ENCODE measurements at regions not wholly inside any gene's neighbourhood (a gene's known extent, or its start where the extent isn't known, plus 50 kb on each side); places are given as distances from the start of the nearest gene placed in this dataset.

GRCh38 chr5:158086856-158087255, 227.9 kb upstream of the CLINT1 start:
- TF ChIP-seq, protein P1, sequence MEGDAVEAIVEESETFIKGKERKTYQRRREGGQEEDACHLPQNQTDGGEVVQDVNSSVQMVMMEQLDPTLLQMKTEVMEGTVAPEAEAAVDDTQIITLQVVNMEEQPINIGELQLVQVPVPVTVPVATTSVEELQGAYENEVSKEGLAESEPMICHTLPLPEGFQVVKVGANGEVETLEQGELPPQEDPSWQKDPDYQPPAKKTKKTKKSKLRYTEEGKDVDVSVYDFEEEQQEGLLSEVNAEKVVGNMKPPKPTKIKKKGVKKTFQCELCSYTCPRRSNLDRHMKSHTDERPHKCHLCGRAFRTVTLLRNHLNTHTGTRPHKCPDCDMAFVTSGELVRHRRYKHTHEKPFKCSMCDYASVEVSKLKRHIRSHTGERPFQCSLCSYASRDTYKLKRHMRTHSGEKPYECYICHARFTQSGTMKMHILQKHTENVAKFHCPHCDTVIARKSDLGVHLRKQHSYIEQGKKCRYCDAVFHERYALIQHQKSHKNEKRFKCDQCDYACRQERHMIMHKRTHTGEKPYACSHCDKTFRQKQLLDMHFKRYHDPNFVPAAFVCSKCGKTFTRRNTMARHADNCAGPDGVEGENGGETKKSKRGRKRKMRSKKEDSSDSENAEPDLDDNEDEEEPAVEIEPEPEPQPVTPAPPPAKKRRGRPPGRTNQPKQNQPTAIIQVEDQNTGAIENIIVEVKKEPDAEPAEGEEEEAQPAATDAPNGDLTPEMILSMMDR (IDR thresholded peaks at IDR 0.05): no peak
- no peak for TF ChIP-seq POLR2A (IDR thresholded peaks at IDR 0.05)

Measured in adrenal gland (tissue), 5 donors.